HT1080 (cell line): ENCODE measurements at regions not wholly inside any gene's neighbourhood (a gene's known extent, or its start where the extent isn't known, plus 50 kb on each side); places are given as distances from the start of the nearest gene placed in this dataset.
A peak's percentile ranks its signal among the peaks of the same experiment; 100 is the strongest.

Experiments
- DNase-seq: peaks from one replicate; pipeline ENCODE4 v3.0.0-alpha.2; 2015; ENCODE audit warnings: low read depth

- no peak for DNase-seq
These were observed 480.1 kb upstream of the MPDZ start for GRCh38 chr9:13759551-13759950.

DNA sequence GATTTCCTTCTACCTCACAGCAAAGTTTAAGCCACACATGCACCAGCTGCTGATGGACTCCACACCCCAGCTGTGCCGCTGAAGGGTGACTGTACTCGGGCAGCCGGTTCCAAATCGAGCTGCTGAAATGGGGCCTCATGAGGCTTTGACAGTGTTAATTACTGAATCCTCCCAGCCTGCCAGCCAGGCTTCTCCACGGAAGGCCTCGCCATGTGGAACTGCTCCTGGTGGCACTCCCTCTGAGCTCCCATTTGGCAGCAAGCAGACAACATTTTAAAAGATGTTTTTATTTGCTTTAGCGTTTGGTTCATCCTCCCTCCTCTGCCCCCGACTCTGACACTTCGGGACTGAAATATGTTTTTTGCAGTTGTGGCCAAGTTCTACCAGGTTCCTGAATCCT is 479.4 kb upstream of the MPDZ start:
- no peak for DNase-seq

DNA sequence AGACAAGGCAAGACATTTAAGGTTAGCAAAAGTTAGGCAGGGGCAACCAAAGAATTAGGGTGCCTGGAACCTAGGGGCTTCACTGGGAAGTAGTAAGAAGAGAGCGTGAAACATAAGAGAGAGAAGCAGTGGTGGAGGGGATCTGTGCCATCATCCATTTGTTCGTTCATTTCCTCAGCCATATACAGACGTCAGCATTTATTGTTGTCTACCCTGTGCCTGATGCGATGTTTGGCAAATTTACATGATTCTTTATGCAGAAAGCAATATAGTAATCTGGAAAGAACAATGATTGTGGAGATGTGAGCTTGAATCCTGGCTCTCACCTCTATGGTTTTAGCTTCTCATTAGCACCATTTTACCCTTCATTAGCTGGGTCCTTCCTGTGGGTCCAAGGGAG is 477.5 kb upstream of the MPDZ start:
- DNase-seq = no peak

- DNase-seq = peak; percentile 13
These were observed 476.1 kb upstream of the MPDZ start for GRCh38 chr9:13755551-13755950.

- DNase-seq = no peak
These were observed 471.1 kb upstream of the MPDZ start for GRCh38 chr9:13750639-13751038.

DNA sequence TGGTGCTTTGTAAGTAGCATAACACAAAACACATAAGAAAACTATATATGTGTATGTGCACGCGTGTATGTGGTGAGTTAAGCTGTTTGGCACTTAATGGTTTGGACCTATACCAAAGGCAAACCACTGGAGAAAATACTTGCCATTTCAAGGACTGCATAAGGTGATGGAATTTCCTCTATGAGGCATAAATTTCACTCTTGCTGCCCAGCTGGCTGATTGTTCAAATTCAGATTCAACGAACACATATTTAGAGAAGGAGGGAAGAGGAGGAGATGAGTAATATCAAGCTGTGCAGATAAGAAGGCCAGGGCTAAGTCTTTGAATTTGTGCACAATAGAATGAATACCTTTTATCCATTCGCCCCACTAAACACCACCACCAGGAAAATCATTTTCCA is 470.6 kb upstream of the MPDZ start:
- peak; percentile 99 for DNase-seq

- DNase-seq = no peak
These were observed 467.4 kb upstream of the MPDZ start for GRCh38 chr9:13746876-13747275.

DNA sequence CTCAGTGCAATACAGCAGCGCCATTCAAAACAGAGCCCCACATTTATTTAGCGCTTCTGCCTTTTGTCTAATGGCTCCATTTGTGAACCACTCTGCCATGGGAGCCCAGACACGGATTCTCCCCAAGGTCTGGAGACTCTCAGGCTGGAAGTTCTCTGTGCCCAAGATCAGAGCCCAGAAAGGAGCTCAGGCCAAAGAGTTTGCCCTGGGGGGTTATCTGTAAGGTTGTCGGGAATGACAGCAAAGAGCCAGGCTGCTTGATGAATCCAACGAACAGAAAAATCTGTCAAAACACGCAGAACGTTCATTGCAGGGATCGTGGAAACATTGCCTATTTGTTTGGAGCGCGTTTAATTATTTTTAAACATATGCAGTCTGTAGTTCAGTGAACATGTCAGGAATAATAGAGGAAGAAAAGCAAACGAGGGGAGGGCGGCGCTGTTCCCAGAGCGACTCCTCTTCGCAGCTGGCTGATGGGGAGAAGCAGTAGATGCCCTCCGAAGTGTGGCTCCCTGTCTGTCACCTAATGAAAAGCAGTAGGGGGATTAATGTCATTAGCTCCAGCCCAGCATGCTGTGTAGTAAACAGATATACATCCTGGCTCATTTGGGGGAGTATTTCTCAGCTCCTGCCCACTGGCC is 464.9 kb upstream of the MPDZ start:
- DNase-seq = no peak

DNA sequence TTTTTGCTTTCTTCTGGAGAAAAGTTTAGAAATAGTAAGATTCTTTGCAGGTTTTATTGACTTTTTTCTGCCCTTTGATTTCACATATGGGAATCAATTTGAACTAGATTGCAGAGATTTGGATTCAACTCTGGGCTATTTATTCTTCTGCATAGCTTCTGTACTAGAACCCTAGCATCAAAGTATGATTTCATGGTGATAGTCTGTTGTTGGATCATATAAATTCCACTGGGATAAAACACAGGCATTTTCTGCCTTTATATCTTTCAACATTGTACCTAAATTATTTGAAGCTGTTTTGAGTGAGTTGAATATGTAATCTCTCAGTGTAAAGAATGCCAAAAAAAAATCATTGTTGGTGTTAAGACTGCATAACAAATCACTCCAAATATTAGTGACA is 458.4 kb upstream of the MPDZ start:
- DNase-seq = no peak

GRCh38 chr9:13735181-13735580 is 455.7 kb upstream of the MPDZ start:
- no peak for DNase-seq

GRCh38 chr9:13734601-13735000 is 455.1 kb upstream of the MPDZ start:
- DNase-seq = no peak

- DNase-seq = no peak
These were observed 452.8 kb upstream of the MPDZ start for GRCh38 chr9:13732290-13732689.

GRCh38 chr9:13731637-13732036 is 452.1 kb upstream of the MPDZ start:
- DNase-seq = no peak

GRCh38 chr9:13729955-13730354 is 450.5 kb upstream of the MPDZ start:
- DNase-seq = no peak

DNA sequence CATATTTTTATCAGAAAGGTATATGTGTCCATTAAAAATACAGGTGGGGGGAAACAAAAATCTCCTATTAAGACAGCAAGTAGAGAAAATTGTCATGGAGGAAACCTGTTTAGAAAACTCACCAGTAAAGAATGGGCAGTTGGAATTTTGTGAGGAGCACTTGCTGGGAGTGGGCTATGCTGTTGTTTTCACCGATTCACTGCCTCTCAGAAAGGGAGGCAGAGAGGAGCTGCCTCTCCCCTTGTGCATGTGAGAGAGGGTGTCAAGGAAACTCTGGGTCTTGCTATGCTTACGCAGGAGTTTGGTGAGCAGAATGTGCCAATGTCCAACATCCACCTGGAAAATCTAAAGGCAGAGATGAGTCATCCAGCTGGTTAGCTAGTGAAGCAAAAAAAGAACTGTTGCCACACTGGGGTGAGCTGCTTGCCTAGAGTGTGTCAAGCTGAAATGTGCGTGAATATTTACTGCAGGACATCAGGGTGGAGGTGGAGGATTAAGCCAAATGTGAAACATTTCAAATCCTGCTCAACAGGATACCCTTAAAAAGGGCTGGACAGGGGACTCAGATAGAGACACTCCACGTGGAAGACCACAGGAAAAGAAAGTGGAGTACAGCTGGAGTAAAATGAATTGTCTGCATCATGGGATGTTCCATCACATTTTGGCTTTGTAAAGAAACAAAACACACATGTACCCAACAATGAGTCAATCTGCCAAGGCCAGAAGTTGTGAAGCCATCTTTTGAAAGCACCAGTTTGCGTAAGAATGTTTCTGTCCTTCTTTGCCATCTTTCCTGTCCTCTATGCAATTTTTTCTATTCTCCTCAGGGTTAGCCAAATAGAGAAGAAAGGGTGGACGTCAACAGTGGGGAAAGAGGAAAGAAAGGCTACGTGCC is 449.7 kb upstream of the MPDZ start:
- DNase-seq = peak; percentile 71

- DNase-seq = no peak
These were observed 448.6 kb upstream of the MPDZ start for GRCh38 chr9:13728131-13728530.

DNA sequence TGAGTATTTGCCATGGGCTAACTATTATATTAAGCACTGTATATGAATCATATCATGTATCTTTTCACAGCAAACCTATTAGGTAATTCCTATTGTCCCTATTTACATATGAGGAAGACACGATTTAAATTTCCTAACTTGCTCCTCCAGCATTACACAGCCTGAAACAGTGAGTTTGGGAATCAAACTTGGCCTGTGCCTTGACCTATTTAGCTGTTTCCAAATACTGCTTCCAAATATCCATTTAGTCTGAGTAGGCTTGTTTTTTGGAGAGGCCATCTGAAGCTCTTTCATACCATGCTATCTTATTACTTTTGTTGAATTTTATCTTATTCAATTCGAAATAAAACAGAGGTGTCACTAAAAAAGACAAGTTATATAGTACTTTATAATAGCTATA is 447.3 kb upstream of the MPDZ start:
- no peak for DNase-seq

GRCh38 chr9:13725516-13725915 is 446.0 kb upstream of the MPDZ start:
- no peak for DNase-seq

DNA sequence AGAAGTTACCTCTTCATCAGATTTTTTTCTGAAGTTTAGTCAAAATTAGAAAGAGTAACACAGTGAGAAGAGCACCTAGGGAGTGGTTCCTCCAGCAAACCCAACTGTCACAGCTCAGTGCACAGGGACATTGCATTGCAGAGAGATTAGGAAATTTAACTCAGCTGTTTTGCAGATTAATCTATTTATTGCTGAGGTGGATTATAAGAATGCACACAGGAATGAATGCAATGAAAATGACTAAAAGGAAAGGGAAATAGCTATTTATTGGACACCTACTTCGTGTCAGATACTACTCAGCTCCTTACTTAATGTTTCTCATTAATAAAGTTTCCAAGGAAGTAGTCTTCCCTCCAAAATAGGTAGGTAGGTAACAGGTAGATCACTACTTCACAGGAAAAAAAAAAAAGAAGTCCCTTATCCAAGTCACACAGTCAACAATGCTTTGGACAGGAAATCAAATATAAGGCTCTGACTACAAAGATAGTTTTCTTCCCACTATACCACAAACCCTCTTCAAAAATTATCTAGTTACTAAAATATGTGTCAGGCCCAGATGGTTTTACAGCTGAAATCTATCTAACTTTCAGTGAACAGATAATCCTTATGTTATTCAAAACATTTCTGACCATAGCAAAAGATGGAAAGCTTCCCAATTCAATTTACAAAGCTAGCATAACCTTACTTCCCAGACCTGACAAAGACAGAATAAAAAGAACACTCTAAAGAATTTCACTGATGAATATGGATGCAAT is 442.2 kb upstream of the MPDZ start:
- peak; percentile 28 for DNase-seq

DNA sequence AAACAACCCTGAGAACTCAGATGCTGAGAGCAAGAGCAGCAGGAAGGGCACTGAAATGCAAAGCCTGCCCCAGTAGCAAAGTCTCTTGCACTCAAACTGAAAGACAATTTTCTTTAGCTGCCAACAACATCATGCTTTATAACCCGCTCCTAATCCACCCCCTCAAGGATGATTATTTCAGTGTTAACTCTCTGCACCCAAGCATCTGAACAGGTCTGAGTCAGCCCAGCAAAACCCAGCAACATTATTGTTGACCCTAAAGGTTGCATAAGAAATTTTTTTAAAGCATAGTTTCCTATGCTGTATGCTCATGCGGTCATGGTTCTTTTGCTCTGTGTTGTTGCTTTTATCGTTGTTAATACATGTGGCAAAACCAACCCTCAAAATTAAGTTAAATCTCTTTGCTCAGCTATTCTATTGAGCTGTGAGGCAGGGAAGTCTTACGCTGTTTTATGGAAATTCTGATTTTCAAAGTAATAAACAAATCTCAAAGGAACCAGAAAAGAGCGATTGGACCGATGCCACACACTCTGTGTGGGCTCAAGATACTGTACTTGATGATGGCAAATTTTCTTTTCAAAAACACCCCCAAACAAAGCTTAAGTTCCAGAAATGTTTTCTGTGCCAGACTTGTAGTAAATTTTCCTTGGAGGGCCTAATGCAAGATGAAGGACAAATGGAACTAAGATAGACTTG is 440.6 kb upstream of the MPDZ start:
- DNase-seq = peak; percentile 21

- peak; percentile 32 for DNase-seq
These were observed 440.0 kb upstream of the MPDZ start for GRCh38 chr9:13719446-13719845.

- peak; percentile 72 for DNase-seq
These were observed 439.0 kb upstream of the MPDZ start for GRCh38 chr9:13718539-13718938.
